ENCODE measurements at regions not wholly inside any gene's neighbourhood (a gene's known extent, or its start where the extent isn't known, plus 50 kb on each side); places are given as distances from the start of the nearest gene placed in this dataset.

GRCh38 chr7:47688311-47689100 lies 106.6 kb upstream of the TNS3 start:
- TF ChIP-seq SMC3 (IDR thresholded peaks at IDR 0.05; ENCODE audit: low read length) (no peak), FOXP4 (CRISPR knock-in tag; IDR thresholded peaks at IDR 0.05) (no peak), STAT6 (CRISPR knock-in tag; IDR thresholded peaks at IDR 0.05; ENCODE audit: borderline replicate concordance) (no peak), ZBTB33 (CRISPR knock-in tag; IDR thresholded peaks at IDR 0.05) (no peak), ZNF292 (CRISPR knock-in tag; IDR thresholded peaks at IDR 0.05; ENCODE audit: borderline replicate concordance, low read depth) (no peak), ZNF121 (CRISPR knock-in tag; IDR thresholded peaks at IDR 0.05) (no peak), HOXA9 (CRISPR knock-in tag; IDR thresholded peaks at IDR 0.05; ENCODE audit: borderline replicate concordance) (no peak), GRHL1 (CRISPR knock-in tag; conservative IDR thresholded peaks at IDR 0.05) (no peak), YY1 (IDR thresholded peaks at IDR 0.05; ENCODE audit: insufficient read depth, insufficient replicate concordance, low read depth, low read length) (no peak), FOSL2 (CRISPR knock-in tag; IDR thresholded peaks at IDR 0.05) (no peak), ZNF737 (CRISPR knock-in tag; IDR thresholded peaks at IDR 0.05; ENCODE audit: borderline replicate concordance) (no peak)
- TF ChIP-seq, protein P1, sequence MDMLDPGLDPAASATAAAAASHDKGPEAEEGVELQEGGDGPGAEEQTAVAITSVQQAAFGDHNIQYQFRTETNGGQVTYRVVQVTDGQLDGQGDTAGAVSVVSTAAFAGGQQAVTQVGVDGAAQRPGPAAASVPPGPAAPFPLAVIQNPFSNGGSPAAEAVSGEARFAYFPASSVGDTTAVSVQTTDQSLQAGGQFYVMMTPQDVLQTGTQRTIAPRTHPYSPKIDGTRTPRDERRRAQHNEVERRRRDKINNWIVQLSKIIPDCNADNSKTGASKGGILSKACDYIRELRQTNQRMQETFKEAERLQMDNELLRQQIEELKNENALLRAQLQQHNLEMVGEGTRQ (IDR thresholded peaks at IDR 0.05; ENCODE audit: low read depth, low read length) = no peak
- TF ChIP-seq, protein P1 (CRISPR knock-in tag; IDR thresholded peaks at IDR 0.05; ENCODE audit: borderline replicate concordance) = no peak
- TF ChIP-seq, protein P2, sequence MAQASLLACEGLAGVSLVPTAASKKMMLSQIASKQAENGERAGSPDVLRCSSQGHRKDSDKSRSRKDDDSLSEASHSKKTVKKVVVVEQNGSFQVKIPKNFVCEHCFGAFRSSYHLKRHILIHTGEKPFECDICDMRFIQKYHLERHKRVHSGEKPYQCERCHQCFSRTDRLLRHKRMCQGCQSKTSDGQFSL (CRISPR knock-in tag; IDR thresholded peaks at IDR 0.05) = no peak

All from HepG2 (cell line).